Subcutaneous abdominal adipose tissue (tissue), 5 donors: ENCODE measurements at regions not wholly inside any gene's neighbourhood (a gene's known extent, or its start where the extent isn't known, plus 50 kb on each side); places are given as distances from the start of the nearest gene placed in this dataset.
"Not testable (repeated sequence)": the region's sequence is repeated elsewhere in the genome, so short reads cannot be mapped to it uniquely, and the experiment has no call there.

ENCODE experiments used
- H3K27ac ChIP-seq: one replicate; pipeline ENCODE4 v1.7.0; 2013; ENCODE audit warnings: low read depth, mild to moderate bottlenecking, inconsistent platforms, low read length, moderate library complexity
- H3K27me3 ChIP-seq, 5 donors: one replicate each; pipeline ENCODE4 v1.7.0; 2013; ENCODE audit warnings: low read length in 5 of 5, inconsistent platforms in 1 of 5; ENCODE audit not compliant: control insufficient read depth in 5 of 5, insufficient read depth in 4 of 5
- H3K36me3 ChIP-seq, 5 donors: one replicate each; pipeline ENCODE4 v1.7.0; 2013; ENCODE audit warnings: low read length in 5 of 5; ENCODE audit not compliant: control insufficient read depth in 5 of 5, insufficient read depth in 5 of 5
- H3K4me1 ChIP-seq, 5 donors: one replicate each; pipeline ENCODE4 v1.7.0; 2013; ENCODE audit warnings: low read length in 5 of 5, mild to moderate bottlenecking in 3 of 5, moderate library complexity in 1 of 5; ENCODE audit not compliant: control insufficient read depth in 5 of 5, insufficient read depth in 5 of 5
- H3K4me3 ChIP-seq, 5 donors: one replicate each; pipeline ENCODE4 v1.7.0; 2013; ENCODE audit warnings: low read length in 5 of 5, low read depth in 1 of 5
- H3K9ac ChIP-seq, 5 donors: one replicate each; pipeline ENCODE4 v1.7.0; 2013; ENCODE audit warnings: low read length in 5 of 5, mild to moderate bottlenecking in 4 of 5, moderate library complexity in 3 of 5
- H3K9me3 ChIP-seq, 5 donors: one replicate each; pipeline ENCODE4 v1.7.0; 2013; ENCODE audit warnings: low read length in 5 of 5; ENCODE audit not compliant: control insufficient read depth in 5 of 5
- donor health status: healthy.
- donor health status: healthy.
- donor health status: healthy.
- donor health status: healthy.
- donor health status: healthy.

DNA sequence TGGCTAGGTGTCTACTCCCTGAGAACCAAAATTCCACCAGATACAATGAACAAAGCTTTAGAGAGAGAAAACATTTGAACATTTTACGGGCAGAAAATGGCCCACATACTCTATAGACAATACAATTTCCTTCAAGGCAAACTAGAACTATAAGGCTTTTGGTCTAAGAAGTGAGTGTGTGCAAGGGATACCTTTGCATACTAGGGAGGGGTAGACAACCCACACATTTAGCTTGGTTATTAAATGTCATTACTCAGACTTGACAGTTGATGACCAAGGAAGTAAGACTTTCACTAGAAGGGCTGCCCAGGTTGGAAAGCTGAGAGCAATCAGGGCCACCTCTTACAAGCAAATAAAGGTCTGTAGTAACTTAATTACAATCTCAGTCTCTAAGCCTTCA, 64.0 kb upstream of the PLEKHM1 start:
- H3K27ac ChIP-seq, H3K4me3 ChIP-seq, H3K36me3 ChIP-seq, H3K27me3 ChIP-seq, H3K9me3 ChIP-seq, H3K4me1 ChIP-seq, H3K9ac ChIP-seq: not testable (repeated sequence)

DNA sequence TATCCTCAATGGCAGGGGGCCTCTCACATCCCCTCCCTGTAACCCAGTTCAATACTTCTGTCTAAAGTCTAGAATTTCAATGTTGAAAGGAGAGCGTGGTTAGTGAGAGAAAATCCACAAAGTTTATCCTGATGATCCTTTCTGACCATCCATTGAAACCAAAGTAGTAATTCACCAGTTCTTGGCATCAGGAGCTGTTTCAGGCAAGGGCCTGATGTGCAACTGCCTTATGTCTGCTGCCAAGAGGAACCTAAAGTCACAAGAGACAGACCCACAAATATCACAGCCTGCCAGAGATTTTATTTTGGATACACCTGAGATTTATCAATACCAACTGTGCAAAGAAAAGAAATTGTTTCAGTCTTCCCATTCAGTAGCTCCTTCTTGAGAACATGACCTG, 68.3 kb upstream of the PLEKHM1 start:
- not testable (repeated sequence) for H3K9ac ChIP-seq, H3K27me3 ChIP-seq, H3K36me3 ChIP-seq, H3K4me1 ChIP-seq, H3K4me3 ChIP-seq, H3K9me3 ChIP-seq, H3K27ac ChIP-seq

DNA sequence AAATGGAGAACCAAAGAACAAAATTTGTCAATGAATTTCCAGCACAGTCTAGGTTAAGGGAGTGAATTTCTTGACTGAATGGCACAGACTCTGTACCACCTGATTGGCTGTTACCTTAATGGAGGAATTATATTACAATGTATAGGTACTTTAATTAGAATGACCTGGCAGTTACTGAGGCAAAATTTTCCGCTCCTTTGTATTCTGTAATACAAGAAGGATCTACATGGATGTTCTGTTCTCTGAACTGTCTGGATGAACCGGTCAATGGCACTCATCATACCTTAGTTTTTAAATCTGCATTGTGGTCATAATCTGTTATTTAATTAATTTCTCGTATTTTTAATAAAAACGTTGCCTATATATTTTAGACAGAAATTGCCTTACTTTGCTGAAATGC, 72.3 kb upstream of the PLEKHM1 start:
- H3K4me1 ChIP-seq, H3K27me3 ChIP-seq, H3K9me3 ChIP-seq, H3K36me3 ChIP-seq, H3K27ac ChIP-seq, H3K9ac ChIP-seq, H3K4me3 ChIP-seq: not testable (repeated sequence)

DNA sequence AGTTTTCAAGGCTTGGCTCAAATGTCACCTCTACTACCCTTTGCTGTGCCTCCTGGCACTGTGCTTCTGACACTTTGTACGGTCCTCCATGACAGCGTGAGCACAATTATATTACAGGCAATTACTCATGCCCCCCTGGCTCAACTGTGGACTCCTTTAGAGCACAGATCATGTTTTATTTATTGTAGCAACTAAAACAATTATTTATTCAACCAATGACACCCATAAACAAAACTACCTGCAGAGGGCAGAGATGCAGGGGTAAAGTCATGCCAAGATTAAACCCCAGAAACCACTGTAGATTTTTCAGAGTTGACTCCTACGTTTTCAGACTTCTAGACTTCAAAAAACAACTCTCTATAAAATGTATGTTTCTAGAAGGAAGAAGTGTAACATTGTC, 72.8 kb upstream of the PLEKHM1 start:
- not testable (repeated sequence) for H3K9ac ChIP-seq, H3K36me3 ChIP-seq, H3K9me3 ChIP-seq, H3K27ac ChIP-seq, H3K4me1 ChIP-seq, H3K27me3 ChIP-seq, H3K4me3 ChIP-seq

GRCh38 chr17:45568275-45568674, 77.8 kb upstream of the PLEKHM1 start:
- H3K9me3 ChIP-seq, H3K4me1 ChIP-seq, H3K27me3 ChIP-seq, H3K9ac ChIP-seq, H3K36me3 ChIP-seq, H3K27ac ChIP-seq, H3K4me3 ChIP-seq: not testable (repeated sequence)

GRCh38 chr17:45573326-45573725, 82.8 kb upstream of the PLEKHM1 start:
- not testable (repeated sequence) for H3K4me3 ChIP-seq, H3K27ac ChIP-seq, H3K4me1 ChIP-seq, H3K27me3 ChIP-seq, H3K36me3 ChIP-seq, H3K9ac ChIP-seq, H3K9me3 ChIP-seq

GRCh38 chr17:45573924-45574770, 83.6 kb upstream of the PLEKHM1 start:
- H3K27ac ChIP-seq, result no peak overlapping the region

DNA sequence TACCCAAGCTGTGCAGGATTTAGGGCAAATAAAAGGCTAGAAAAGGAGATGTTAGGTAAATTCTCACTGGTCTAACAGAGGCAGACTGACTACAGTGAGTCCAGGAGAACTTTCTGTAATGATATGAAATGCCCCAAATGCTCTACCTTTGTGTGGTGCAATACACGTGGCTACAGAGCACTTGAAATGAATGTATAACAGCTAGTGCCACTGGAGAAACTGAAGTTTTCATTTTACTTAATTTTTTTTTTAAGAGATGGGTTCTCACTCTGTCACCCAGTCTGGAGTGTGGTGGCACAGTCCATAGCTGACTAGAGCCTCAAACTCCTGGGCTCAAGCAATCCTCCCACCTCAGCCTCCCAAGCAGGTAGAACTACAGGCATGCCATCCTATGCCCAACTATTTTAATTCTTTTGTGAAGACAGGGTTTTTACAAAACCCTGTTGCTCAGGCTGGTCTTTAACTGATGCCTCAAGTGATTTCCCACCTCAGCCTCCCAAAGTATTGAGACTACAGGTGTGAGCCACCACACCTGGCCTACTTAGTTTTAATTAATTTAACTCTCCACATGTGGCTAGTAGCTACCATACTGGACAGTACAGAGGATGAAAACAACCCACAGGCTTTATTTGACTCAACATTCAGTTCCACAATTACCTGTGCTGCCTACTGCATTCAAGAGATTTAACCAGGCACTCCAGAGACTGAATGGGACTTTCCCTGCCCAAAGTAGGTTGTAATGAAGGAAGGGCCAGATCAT, 84.8 kb upstream of the PLEKHM1 start:
- Histone ChIP-seq H3K4me3 (no peak overlapping the region), H3K9ac (no peak overlapping the region), H3K4me1 (peaks cover 0 to 8% (median 2%) of the 10 kb centered on the region in 5 donors), H3K9me3 (no peaks in the 10 kb centered on the region), H3K36me3 (no peaks in the 10 kb centered on the region), H3K27me3 (no peaks in the 10 kb centered on the region), H3K27ac (no peak overlapping the region)

More at GRCh38 chr17:45573924-45574770, 83.6 kb upstream of the PLEKHM1 start:
- Histone ChIP-seq H3K4me3 (no peak overlapping the region), H3K27me3 (no peaks in the 10 kb centered on the region), H3K9ac (no peak overlapping the region), H3K36me3 (no peaks in the 10 kb centered on the region), H3K9me3 (no peaks in the 10 kb centered on the region), H3K4me1 (peaks cover 0 to 8% (median 2%) of the 10 kb centered on the region in 5 donors)

DNA sequence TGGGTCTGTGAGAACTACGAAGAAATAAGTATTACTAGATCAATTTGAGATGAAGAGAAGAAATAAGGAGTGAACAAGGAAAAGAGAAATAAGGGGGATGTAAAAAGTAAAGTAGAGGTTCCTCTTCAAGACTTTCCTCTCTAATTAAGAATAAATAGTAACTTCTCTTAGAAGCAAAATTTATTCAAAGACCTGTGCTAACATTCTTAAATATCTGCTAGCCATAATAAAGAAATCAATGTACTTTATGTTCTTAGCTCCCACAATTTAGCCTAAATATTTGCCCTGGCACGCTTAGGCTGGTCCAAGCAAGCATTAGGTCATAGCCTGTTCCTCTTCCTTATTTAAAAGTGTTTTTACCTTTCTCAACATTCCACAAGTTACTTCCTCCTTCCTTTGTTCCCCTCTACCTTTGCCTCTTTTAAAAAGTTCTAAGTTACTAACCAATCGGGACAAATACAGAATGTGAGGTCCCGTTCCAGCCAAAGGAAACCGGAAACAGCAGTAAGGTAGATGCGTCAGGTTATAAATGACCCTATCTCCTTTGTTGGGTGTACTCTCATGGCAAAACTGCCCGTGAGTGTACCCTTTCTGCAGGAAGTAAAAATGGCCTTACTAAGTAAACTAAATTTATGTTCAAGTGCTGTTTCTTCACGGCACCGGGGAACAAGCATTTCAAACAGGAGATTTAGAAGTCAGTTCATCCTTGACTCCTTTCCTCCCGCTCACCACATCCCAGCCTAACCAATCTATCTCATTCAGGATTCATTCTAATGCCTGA, 86.2 kb upstream of the PLEKHM1 start:
- H3K4me1 ChIP-seq, H3K4me3 ChIP-seq, H3K9ac ChIP-seq, H3K27me3 ChIP-seq, H3K9me3 ChIP-seq, H3K36me3 ChIP-seq, H3K27ac ChIP-seq: not testable (repeated sequence)
